Stimulated activated CD8-positive, alpha-beta memory T cell treated with anti-CD3 and anti-CD28 coated beads, Interleukin-2, amount 100 ng/mL, for 48 hours (primary cell): ENCODE measurements at regions not wholly inside any gene's neighbourhood (a gene's known extent, or its start where the extent isn't known, plus 50 kb on each side); places are given as distances from the start of the nearest gene placed in this dataset.

ENCODE experiments used
- DNase-seq, 2 donors: peaks; one replicate each; pipeline ENCODE4 v3.0.0-alpha.2; 2020; ENCODE audit warnings: low read depth in 2 of 2

- DNase-seq: no peak
These were observed 54.7 kb upstream of the CTNNB1 start for GRCh38 chr3:41144631-41145030.

- DNase-seq: no peak
These were observed 50.8 kb upstream of the CTNNB1 start for GRCh38 chr3:41148478-41148877.

GRCh38 chr3:41148901-41149300 lies 50.4 kb upstream of the CTNNB1 start:
- no peak for DNase-seq
